8988T (cell line): ENCODE measurements at regions not wholly inside any gene's neighbourhood (a gene's known extent, or its start where the extent isn't known, plus 50 kb on each side); places are given as distances from the start of the nearest gene placed in this dataset.
"Not testable (repeated sequence)": the region's sequence is repeated elsewhere in the genome, so short reads cannot be mapped to it uniquely, and the experiment has no call there.

Source experiments
- DNase-seq: peaks from one replicate; pipeline ENCODE4 v3.0.0; 2011

GRCh38 chr6:144544266-144544830 lies 259.2 kb downstream of the UTRN start:
- DNase-seq: no peak

GRCh38 chr6:144546807-144547206 lies 261.7 kb downstream of the UTRN start:
- no peak for DNase-seq

GRCh38 chr6:144547409-144547808 lies 262.3 kb downstream of the UTRN start:
- DNase-seq: no peak

- no peak for DNase-seq
Observed at GRCh38 chr6:144548536-144548935, 263.4 kb downstream of the UTRN start.

- no peak for DNase-seq
Observed at GRCh38 chr6:144549837-144550747, 265.0 kb downstream of the UTRN start.

GRCh38 chr6:144551339-144551738 lies 266.2 kb downstream of the UTRN start:
- no peak for DNase-seq

- no peak for DNase-seq
Observed at GRCh38 chr6:144555066-144555465, 269.9 kb downstream of the UTRN start.

- no peak for DNase-seq
Observed at GRCh38 chr6:144559865-144560593, 274.9 kb downstream of the UTRN start.

- no peak for DNase-seq
Observed at GRCh38 chr6:144561455-144562043, 276.4 kb downstream of the UTRN start.

- DNase-seq: no peak
Observed at GRCh38 chr6:144564202-144564601, 279.1 kb downstream of the UTRN start.

- no peak for DNase-seq
Observed at GRCh38 chr6:144566868-144567615, 281.9 kb downstream of the UTRN start.

GRCh38 chr6:144568241-144568640 lies 283.1 kb downstream of the UTRN start:
- no peak for DNase-seq

- not testable (repeated sequence) for DNase-seq
Observed at GRCh38 chr6:144572541-144572940, 287.4 kb downstream of the UTRN start.

- DNase-seq: no peak
Observed at GRCh38 chr6:144574796-144575195, 289.7 kb downstream of the UTRN start.

- no peak for DNase-seq
Observed at GRCh38 chr6:144575327-144575726, 290.2 kb downstream of the UTRN start.

GRCh38 chr6:144576871-144577270 lies 291.7 kb downstream of the UTRN start:
- no peak for DNase-seq

- no peak for DNase-seq
Observed at GRCh38 chr6:144578385-144579350, 293.5 kb downstream of the UTRN start.

- DNase-seq: no peak
Observed at GRCh38 chr6:144580039-144580438, 294.9 kb downstream of the UTRN start.

GRCh38 chr6:144580771-144581170 lies 295.6 kb downstream of the UTRN start:
- DNase-seq: no peak

GRCh38 chr6:144581812-144582537 lies 296.8 kb downstream of the UTRN start:
- DNase-seq: no peak
